HG03039 (cell line): ENCODE measurements at regions not wholly inside any gene's neighbourhood (a gene's known extent, or its start where the extent isn't known, plus 50 kb on each side); places are given as distances from the start of the nearest gene placed in this dataset.

ENCODE experiments used
- ATAC-seq: cut with Tn5 transposase; IDR thresholded peaks from one replicate; pipeline ENCODE4 v1.9.1; 2021; ENCODE audit warnings: mild to moderate bottlenecking, moderate library complexity; ENCODE audit not compliant: unreplicated experiment

DNA sequence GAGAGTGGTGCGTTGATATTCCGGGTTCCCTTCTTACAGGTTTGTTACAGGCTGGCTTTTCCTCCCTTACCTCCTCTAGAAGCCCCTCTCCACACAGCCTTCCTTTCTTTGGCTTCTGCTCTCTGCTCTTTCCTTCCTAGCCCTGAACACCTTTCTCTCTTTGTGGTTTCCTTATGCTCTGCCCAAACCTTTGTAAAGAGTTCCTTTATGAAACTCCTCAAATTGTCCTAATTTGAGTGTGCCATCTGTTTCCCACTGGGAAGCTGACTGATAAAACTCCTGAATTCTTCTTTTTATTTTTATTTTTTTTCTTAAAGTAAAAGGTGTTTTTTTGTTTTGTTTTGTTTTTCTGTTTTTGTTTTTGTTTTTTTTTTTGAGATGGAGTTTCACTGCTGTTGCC lies 60.1 kb upstream of the OTX2 start:
- ATAC-seq: no peak

DNA sequence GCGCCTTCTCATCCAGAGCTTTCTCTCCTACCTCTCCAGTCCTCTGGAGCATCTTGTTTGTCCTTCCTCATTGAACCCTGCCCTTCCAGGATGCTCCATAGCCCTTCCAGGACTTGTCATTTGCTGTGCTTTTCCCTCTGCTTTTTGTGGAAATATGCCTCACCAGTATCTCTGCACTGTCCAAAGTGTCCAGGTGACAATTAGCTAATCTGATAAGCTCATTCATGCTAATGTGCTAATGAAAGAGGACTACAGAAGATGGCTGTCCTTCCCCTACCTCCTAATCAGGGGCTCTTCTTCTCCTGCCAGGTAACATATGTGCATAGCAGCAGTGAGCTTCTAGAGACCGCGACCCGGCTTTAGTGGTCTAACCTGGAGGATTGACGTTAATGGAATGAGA lies 58.4 kb upstream of the OTX2 start:
- ATAC-seq: no peak

DNA sequence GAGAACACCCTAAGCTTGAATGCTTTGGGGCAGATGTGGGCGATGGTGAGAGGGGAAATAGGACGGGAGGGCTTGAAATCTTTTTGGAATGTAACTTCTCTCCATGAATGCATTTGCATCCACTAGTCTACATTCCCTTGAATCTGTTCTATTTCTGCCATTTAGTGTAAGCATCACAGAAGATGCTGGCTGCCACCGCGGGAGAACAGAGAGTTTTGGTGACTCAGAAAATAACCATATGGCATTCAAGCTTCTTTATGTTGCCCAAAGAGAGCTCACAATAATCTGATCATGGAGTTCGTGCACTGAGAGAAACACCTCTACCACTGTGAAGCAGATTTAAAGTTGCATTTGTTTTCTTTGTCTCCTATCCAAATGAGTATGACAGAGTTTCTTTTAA lies 52.6 kb upstream of the OTX2 start:
- no peak for ATAC-seq

- no peak for ATAC-seq
Observed at GRCh38 chr14:56860441-56860840, 50.2 kb upstream of the OTX2 start.
